GM12878 (cell line): ENCODE measurements at regions not wholly inside any gene's neighbourhood (a gene's known extent, or its start where the extent isn't known, plus 50 kb on each side); places are given as distances from the start of the nearest gene placed in this dataset.

Experiments used
- ATAC-seq: fragments of 200-7000 bp; cut with Tn5 transposase; 3 replicates; pipeline ENCODE4 v1.9.1; 2020; ENCODE audit warnings: mild to moderate bottlenecking, moderate library complexity
- BruUV-seq: library from RNA; stranded (reverse); fragments of 400-500 nt; replicated peaks from 2 replicates; lab custom pipeline; 2021; lab: Mats Ljungman, UMichigan
- CTCF ChIA-PET: fragments of 300-600 bp; sonication (Branson Sonifier 250); formaldehyde crosslinking; extraction: SDS; loops from one replicate; lab custom pipeline; 2021; ENCODE audit warnings: inconsistent platforms; lab: Yijun Ruan, JAX
- POLR2A ChIA-PET: fragments of 350-600 bp; formaldehyde crosslinking; extraction: SDS; loops from one replicate; lab custom pipeline; 2021; ENCODE audit warnings: inconsistent platforms; lab: Charles Lee
- RAD21 ChIA-PET: fragments of 300-600 bp; sonication (Branson Sonifier 250); formaldehyde crosslinking; loops from one replicate; lab custom pipeline; 2023; ENCODE audit warnings: antibody characterized with exemption; ENCODE audit not compliant: unreplicated experiment; lab: Charles Lee
- SMC1A ChIA-PET: fragments of 300-600 bp; sonication (Branson Sonifier 250); formaldehyde crosslinking; loops from one replicate; lab custom pipeline; 2023; ENCODE audit not compliant: unreplicated experiment, uncharacterized antibody; lab: Charles Lee
- DNase-seq: peaks from one replicate; pipeline ENCODE4 v3.0.0-alpha.2; 2011; ENCODE audit warnings: low read depth, low spot score
- FAIRE-seq: peaks from 3 replicates; lab custom pipeline; 2011; peaks lifted over from hg19 to GRCh38; lab: Jason Lieb, UNC
- H2AFZ ChIP-seq: 2 replicates; pipeline ENCODE4 v1.6.0; 2011; ENCODE audit warnings: low read depth, low read length, control low read depth; ENCODE audit not compliant: control insufficient read depth
- H3K27ac ChIP-seq: 2 replicates; pipeline ENCODE4 v1.5.1; 2011; ENCODE audit warnings: control low read depth; ENCODE audit not compliant: control insufficient read depth, insufficient read depth
- H3K27me3 ChIP-seq, 2 experiments: replicated peaks in 1 of 2; 2 replicates each; pipeline versions ENCODE4 v1.6.0 to v1.6.1; 2011; ENCODE audit warnings: low read length in 1 of 2; ENCODE audit not compliant: control insufficient read depth in 2 of 2, insufficient read depth in 2 of 2
- H3K36me3 ChIP-seq, 2 experiments: 2 replicates each; pipeline ENCODE4 v1.5.1; 2011; ENCODE audit warnings: low read length in 1 of 2; ENCODE audit not compliant: control insufficient read depth in 2 of 2, insufficient read depth in 2 of 2
- H3K4me1 ChIP-seq: 2 replicates; pipeline ENCODE4 v1.6.1; 2011; ENCODE audit warnings: mild to moderate bottlenecking, low read length, moderate library complexity, mixed read lengths; ENCODE audit not compliant: control insufficient read depth, insufficient read depth
- H3K4me2 ChIP-seq: 2 replicates; pipeline ENCODE4 v1.6.0; 2011; ENCODE audit warnings: control low read depth; ENCODE audit not compliant: control insufficient read depth, insufficient read depth
- H3K4me3 ChIP-seq: fragments of 200-600 bp; sonication (generic); 2 replicates; pipeline ENCODE4 v1.5.1; 2016
- H3K79me2 ChIP-seq: 2 replicates; pipeline ENCODE4 v1.6.0; 2011; ENCODE audit warnings: low read length; ENCODE audit not compliant: control insufficient read depth, insufficient read depth
- H3K9ac ChIP-seq: 2 replicates; pipeline ENCODE4 v1.8.0; 2011; ENCODE audit warnings: low read length, control low read depth, mixed read lengths; ENCODE audit not compliant: control insufficient read depth, insufficient read depth
- H3K9me3 ChIP-seq: replicated peaks from 3 replicates; pipeline ENCODE4 v1.5.1; 2011; ENCODE audit warnings: mild to moderate bottlenecking, low read length; ENCODE audit not compliant: control insufficient read depth, insufficient read depth
- H4K20me1 ChIP-seq: 2 replicates; pipeline ENCODE4 v1.6.0; 2011; ENCODE audit not compliant: control insufficient read depth, insufficient read depth
- CBFB ChIP-seq: IDR thresholded peaks from 2 replicates; pipeline ENCODE4 v1.6.1; 2016; ENCODE audit warnings: antibody characterized with exemption, low read depth
- CBX5 ChIP-seq: sonication (generic); IDR thresholded peaks from 2 replicates; pipeline ENCODE4 v1.6.1; 2016; ENCODE audit warnings: low read depth, moderate library complexity, mild to moderate bottlenecking, inconsistent platforms
- CREM ChIP-seq: IDR thresholded peaks from 2 replicates; pipeline ENCODE4 v1.6.1; 2014; ENCODE audit warnings: antibody characterized with exemption, low read depth
- EZH2 ChIP-seq: IDR thresholded peaks from 2 replicates; pipeline ENCODE4 v1.6.1; 2012; ENCODE audit warnings: low read depth, mild to moderate bottlenecking, control low read depth, inconsistent platforms, low read length, borderline replicate concordance; ENCODE audit not compliant: control insufficient read depth
- FOXM1 ChIP-seq: IDR thresholded peaks from 2 replicates; pipeline ENCODE4 v1.6.1; 2012; ENCODE audit warnings: low read depth, mild to moderate bottlenecking, inconsistent platforms, low read length, moderate library complexity
- GABPA ChIP-seq: IDR thresholded peaks from 2 replicates; pipeline ENCODE4 v1.6.1; 2014; ENCODE audit warnings: antibody characterized with exemption, low read depth, mild to moderate bottlenecking, inconsistent platforms
- HDAC2 ChIP-seq: fragments of 200-600 bp; sonication (generic); IDR thresholded peaks from 2 replicates; pipeline ENCODE4 v1.6.1; 2017
- IKZF1 ChIP-seq: fragments of 450-650 bp; conservative IDR thresholded peaks from 2 replicates; pipeline ENCODE4 v1.6.1; 2017; ENCODE audit warnings: antibody characterized with exemption, mild to moderate bottlenecking
- IRF4 ChIP-seq: IDR thresholded peaks from 2 replicates; pipeline ENCODE4 v1.6.1; 2011; ENCODE audit warnings: low read depth, low read length
- JUNB ChIP-seq: IDR thresholded peaks from 2 replicates; pipeline ENCODE4 v1.6.1; 2016; ENCODE audit warnings: antibody characterized with exemption, mild to moderate bottlenecking
- MEF2B ChIP-seq: fragments of 450-650 bp; IDR thresholded peaks from 2 replicates; pipeline ENCODE4 v1.6.1; 2018; ENCODE audit warnings: mild to moderate bottlenecking, moderate library complexity; ENCODE audit not compliant: partially characterized antibody, poor library complexity, severe bottlenecking
- NFYA ChIP-seq: IDR thresholded peaks from 2 replicates; pipeline ENCODE4 v1.6.1; 2011; ENCODE audit warnings: low read depth, mild to moderate bottlenecking, low read length, improper control_type of control experiment, borderline replicate concordance
- RUNX3 ChIP-seq: IDR thresholded peaks from 2 replicates; pipeline ENCODE4 v1.6.1; 2012; ENCODE audit warnings: low read length, inconsistent platforms
- SP1 ChIP-seq: IDR thresholded peaks from one replicate; pipeline ENCODE4 v1.6.1; 2011; ENCODE audit warnings: low read depth, low read length
- TCF7 ChIP-seq: IDR thresholded peaks from 2 replicates; pipeline ENCODE4 v1.6.1; 2014; ENCODE audit warnings: antibody characterized with exemption, borderline replicate concordance
- USF2 ChIP-seq: IDR thresholded peaks from 2 replicates; pipeline ENCODE4 v1.6.1; 2011; ENCODE audit warnings: low read depth, low read length, improper control_type of control experiment, borderline replicate concordance
- ZBED1 ChIP-seq: IDR thresholded peaks from 2 replicates; pipeline ENCODE4 v1.6.1; 2016; ENCODE audit warnings: borderline replicate concordance
- ZNF384 ChIP-seq: IDR thresholded peaks from 2 replicates; pipeline ENCODE4 v1.6.1; 2012; ENCODE audit warnings: low read depth, mild to moderate bottlenecking, low read length, improper control_type of control experiment, borderline replicate concordance
- WGBS: methylation state at CpG from one replicate; pipeline ENCODE4 v1.1.6; 2016; ENCODE audit warnings: low lambda C conversion rate; ENCODE audit not compliant: insufficient replicate concordance, insufficient coverage; ENCODE audit errors: missing lambda C conversion rate; 5-methylcytosine and 5-hydroxymethylcytosine counted together
- in situ Hi-C: fragments of 300-500 bp; cut with MboI; formaldehyde crosslinking; loops from 9 replicates; pipeline ENCODE4 v1.14.3; 2018; ENCODE audit warnings: mixed read lengths
- intact Hi-C: fragments of 100-400 bp; cut with micrococcal nuclease; formaldehyde crosslinking; loops from one replicate; pipeline ENCODE4 v1.14.2; 2022; ENCODE audit not compliant: unreplicated experiment

GRCh38 chr12:24723759-24724158, 225.1 kb downstream of the BCAT1 start (continued):
- TF ChIP-seq CBX5 (no peak), USF2 (no peak)

- no TSS peak for BruUV-seq
- POLR2A ChIA-PET, result no interaction called here
- FAIRE-seq (no peak), DNase-seq (no peak)
- intact Hi-C loops, result no loop called here
- H3K27me3 ChIP-seq, result no peaks in the 10 kb centered on the region
- H3K36me3 ChIP-seq, result no peaks in the 10 kb centered on the region
- no peak overlapping the region for H3K4me2 ChIP-seq
- CTCF ChIA-PET, result interaction anchor here (0.6 to 1.2 kb wide), 4 partner anchors 24 to 185 kb away, joined by 3 read pairs; no protein-coding TSS in a partner anchor
- no peaks in the 10 kb centered on the region for H4K20me1 ChIP-seq
- H3K79me2 ChIP-seq, result no peaks in the 10 kb centered on the region
- H3K27ac ChIP-seq, result no peak overlapping the region
- SMC1A ChIA-PET, result interaction anchor here (0.6 to 2.0 kb wide), 9 partner anchors 10 to 657 kb away, joined by 3 to 9 read pairs (median 4); no protein-coding TSS in a partner anchor
- no peak overlapping the region for H3K9ac ChIP-seq
- H3K9me3 ChIP-seq, result peaks cover 3% of the 10 kb centered on the region; the same call in 2 of the 3 replicates
- in situ Hi-C loops, result no loop called here
- H3K4me3 ChIP-seq, result no peak overlapping the region
- TF ChIP-seq EZH2, result no peak
- no peak for TF ChIP-seq IKZF1
- TF ChIP-seq HDAC2, result no peak
- TF ChIP-seq, all 136 proteins: peak for 0
- RAD21 ChIA-PET, result no interaction called here
- Histone ChIP-seq H3K4me1 (peaks cover 11% of the 10 kb centered on the region), H2AFZ (no peak overlapping the region)
- ATAC-seq, result no peak
Measured at GRCh38 chr12:24721191-24721590, 227.7 kb downstream of the BCAT1 start.

GRCh38 chr12:24719293-24719721, 229.6 kb downstream of the BCAT1 start:
- H3K4me2 ChIP-seq, result no peak overlapping the region
- DNase-seq (no peak), ATAC-seq (peak; percentile 93), FAIRE-seq (peak; percentile 41)
- no peaks in the 10 kb centered on the region for H3K79me2 ChIP-seq
- peaks cover 11% of the 10 kb centered on the region for H3K4me1 ChIP-seq
- BruUV-seq, result no TSS peak
- in situ Hi-C loops, result no loop called here
- peaks cover 3% of the 10 kb centered on the region; the same call in 2 of the 3 replicates for H3K9me3 ChIP-seq
- H3K4me3 ChIP-seq, result no peak overlapping the region
- H3K36me3 ChIP-seq, result no peaks in the 10 kb centered on the region
- no peaks in the 10 kb centered on the region for H3K27me3 ChIP-seq
- ChIA-PET POLR2A (no interaction called here), CTCF (no interaction called here), SMC1A (interaction anchor here (0.8 kb wide), 1 partner anchor 19 kb away, joined by 3 read pairs; no protein-coding TSS in a partner anchor), RAD21 (no interaction called here)
- H4K20me1 ChIP-seq, result no peaks in the 10 kb centered on the region
- intact Hi-C loops, result loop anchor here (5.0 kb wide), 1 partner anchor 612 kb away; no protein-coding TSS in a partner anchor
- no peak overlapping the region for H3K9ac ChIP-seq
- no peak overlapping the region for H3K27ac ChIP-seq
- 0% methylated on average over 1 of the region's 1 CpG for WGBS
- no peak overlapping the region for H2AFZ ChIP-seq
- TF ChIP-seq JUNB, result peak; percentile 95
- TF ChIP-seq SP1, result no peak
- peak; percentile 80 for TF ChIP-seq CBFB
- TF ChIP-seq GABPA, result peak; percentile 37; the same call in 1 of the 2 replicates
- peak; percentile 62; the same call in 1 of the 2 replicates for TF ChIP-seq TCF7
- peak; percentile 89; the same call in 1 of the 2 replicates for TF ChIP-seq CREM
- TF ChIP-seq NFYA, result no peak
- TF ChIP-seq IRF4, result peak; percentile 64
- no peak for TF ChIP-seq MEF2B
- peak; percentile 64; the same call in 1 of the 2 replicates for TF ChIP-seq ZBED1
- TF ChIP-seq RUNX3, result peak; percentile 93
- TF ChIP-seq ZNF384, result no peak
- TF ChIP-seq FOXM1, result peak; percentile 90; the same call in 1 of the 2 replicates
